Skeletal muscle satellite cell (primary cell): ENCODE measurements at regions not wholly inside any gene's neighbourhood (a gene's known extent, or its start where the extent isn't known, plus 50 kb on each side); places are given as distances from the start of the nearest gene placed in this dataset.

Experiments used
- H3K27me3 ChIP-seq: 2 replicates; pipeline ENCODE4 v1.7.0; 2013; ENCODE audit warnings: low read length; ENCODE audit not compliant: control insufficient read depth, insufficient read depth
- H3K36me3 ChIP-seq: 2 replicates; pipeline ENCODE4 v1.7.0; 2013; ENCODE audit warnings: mild to moderate bottlenecking, control low read depth, low read length; ENCODE audit not compliant: insufficient read depth
- H3K4me1 ChIP-seq: 2 replicates; pipeline ENCODE4 v1.7.0; 2013; ENCODE audit warnings: low read length; ENCODE audit not compliant: control insufficient read depth, insufficient read depth
- H3K4me2 ChIP-seq: 2 replicates; pipeline ENCODE4 v1.7.0; 2013; ENCODE audit warnings: mild to moderate bottlenecking, low read length
- H3K4me3 ChIP-seq: 2 replicates; pipeline ENCODE4 v1.7.0; 2013; ENCODE audit warnings: low read length
- H3K9ac ChIP-seq: 2 replicates; pipeline ENCODE4 v1.7.0; 2013; ENCODE audit warnings: mild to moderate bottlenecking, low read depth, low read length, moderate library complexity
- H3K9me3 ChIP-seq: replicated peaks from 2 replicates; pipeline ENCODE4 v1.7.0; 2013; ENCODE audit warnings: mild to moderate bottlenecking, control low read depth, low read length

- Histone ChIP-seq H3K9ac (no peak overlapping the region), H3K36me3 (no peaks in the 10 kb centered on the region), H3K4me3 (no peak overlapping the region), H3K4me2 (no peak overlapping the region), H3K27me3 (no peaks in the 10 kb centered on the region), H3K9me3 (peaks cover 7% of the 10 kb centered on the region), H3K4me1 (no peaks in the 10 kb centered on the region)
These were observed 512.2 kb upstream of the ZNF608 start for GRCh38 chr5:125258615-125259014.

GRCh38 chr5:125261505-125262250 lies 515.2 kb upstream of the ZNF608 start:
- Histone ChIP-seq H3K4me3 (no peak overlapping the region), H3K4me1 (no peaks in the 10 kb centered on the region), H3K9ac (no peak overlapping the region), H3K27me3 (no peaks in the 10 kb centered on the region), H3K36me3 (no peaks in the 10 kb centered on the region), H3K4me2 (no peak overlapping the region), H3K9me3 (no peaks in the 10 kb centered on the region)

- Histone ChIP-seq H3K4me1 (no peaks in the 10 kb centered on the region), H3K27me3 (no peaks in the 10 kb centered on the region), H3K9ac (no peak overlapping the region), H3K9me3 (no peaks in the 10 kb centered on the region), H3K36me3 (no peaks in the 10 kb centered on the region), H3K4me2 (no peak overlapping the region), H3K4me3 (no peak overlapping the region)
These were observed 516.3 kb upstream of the ZNF608 start for GRCh38 chr5:125262782-125263181.

GRCh38 chr5:125263356-125263755 lies 516.9 kb upstream of the ZNF608 start:
- no peaks in the 10 kb centered on the region for H3K4me1 ChIP-seq
- H3K4me2 ChIP-seq: no peak overlapping the region
- H3K36me3 ChIP-seq: no peaks in the 10 kb centered on the region
- H3K9me3 ChIP-seq: no peaks in the 10 kb centered on the region
- H3K9ac ChIP-seq: no peak overlapping the region
- no peak overlapping the region for H3K4me3 ChIP-seq
- no peaks in the 10 kb centered on the region for H3K27me3 ChIP-seq

GRCh38 chr5:125266106-125266505 lies 519.7 kb upstream of the ZNF608 start:
- no peaks in the 10 kb centered on the region for H3K9me3 ChIP-seq
- H3K27me3 ChIP-seq: no peaks in the 10 kb centered on the region
- no peaks in the 10 kb centered on the region for H3K4me1 ChIP-seq
- no peak overlapping the region for H3K4me2 ChIP-seq
- H3K36me3 ChIP-seq: no peaks in the 10 kb centered on the region
- no peak overlapping the region for H3K9ac ChIP-seq
- H3K4me3 ChIP-seq: no peak overlapping the region

- Histone ChIP-seq H3K9ac (no peak overlapping the region), H3K4me2 (no peak overlapping the region), H3K27me3 (no peaks in the 10 kb centered on the region), H3K36me3 (no peaks in the 10 kb centered on the region), H3K4me3 (no peak overlapping the region), H3K4me1 (no peaks in the 10 kb centered on the region), H3K9me3 (no peaks in the 10 kb centered on the region)
These were observed 521.3 kb upstream of the ZNF608 start for GRCh38 chr5:125267636-125268248.

GRCh38 chr5:125269926-125270325 lies 523.5 kb upstream of the ZNF608 start:
- no peaks in the 10 kb centered on the region for H3K36me3 ChIP-seq
- H3K9ac ChIP-seq: no peak overlapping the region
- peaks cover 3% of the 10 kb centered on the region for H3K4me1 ChIP-seq
- no peak overlapping the region for H3K4me3 ChIP-seq
- no peaks in the 10 kb centered on the region for H3K27me3 ChIP-seq
- H3K9me3 ChIP-seq: no peaks in the 10 kb centered on the region
- H3K4me2 ChIP-seq: no peak overlapping the region

- Histone ChIP-seq H3K36me3 (no peaks in the 10 kb centered on the region), H3K9me3 (no peaks in the 10 kb centered on the region), H3K4me2 (no peak overlapping the region), H3K9ac (no peak overlapping the region), H3K4me1 (peaks cover 25% of the 10 kb centered on the region), H3K27me3 (no peaks in the 10 kb centered on the region), H3K4me3 (no peak overlapping the region)
These were observed 525.9 kb upstream of the ZNF608 start for GRCh38 chr5:125272357-125272756.

- Histone ChIP-seq H3K4me1 (peaks cover 35% of the 10 kb centered on the region), H3K9ac (no peak overlapping the region), H3K9me3 (no peaks in the 10 kb centered on the region), H3K4me3 (no peak overlapping the region), H3K36me3 (no peaks in the 10 kb centered on the region), H3K27me3 (no peaks in the 10 kb centered on the region), H3K4me2 (no peak overlapping the region)
These were observed 527.8 kb upstream of the ZNF608 start for GRCh38 chr5:125274211-125274610.

GRCh38 chr5:125274938-125275724 lies 528.7 kb upstream of the ZNF608 start:
- Histone ChIP-seq H3K9ac (no peak overlapping the region), H3K4me1 (peaks cover 35% of the 10 kb centered on the region), H3K36me3 (no peaks in the 10 kb centered on the region), H3K9me3 (no peaks in the 10 kb centered on the region), H3K27me3 (no peaks in the 10 kb centered on the region), H3K4me3 (no peak overlapping the region), H3K4me2 (no peak overlapping the region)

GRCh38 chr5:125275725-125276090 lies 529.3 kb upstream of the ZNF608 start:
- Histone ChIP-seq H3K9me3 (no peaks in the 10 kb centered on the region), H3K27me3 (no peaks in the 10 kb centered on the region), H3K4me1 (peaks cover 35% of the 10 kb centered on the region), H3K4me2 (no peak overlapping the region), H3K36me3 (no peaks in the 10 kb centered on the region), H3K9ac (no peak overlapping the region), H3K4me3 (no peak overlapping the region)
